Fibroblast of the aortic adventitia (primary cell): ENCODE measurements at regions not wholly inside any gene's neighbourhood (a gene's known extent, or its start where the extent isn't known, plus 50 kb on each side); places are given as distances from the start of the nearest gene placed in this dataset.

Source experiments
- DNase-seq: peaks from one replicate; pipeline ENCODE4 v3.0.0-alpha.2; 2010; ENCODE audit warnings: low read depth
- H3K4me3 ChIP-seq: 2 replicates; pipeline ENCODE4 v1.5.1; 2011; ENCODE audit warnings: low read depth, mild to moderate bottlenecking, control low read depth, low read length, moderate library complexity
- TF ChIP-seq, protein P1 (sequence below): IDR thresholded peaks from 2 replicates; pipeline ENCODE4 v1.5.1; 2011; ENCODE audit warnings: mild to moderate bottlenecking, low read length, control low read depth, inconsistent platforms; ENCODE audit not compliant: insufficient read depth

DNA sequence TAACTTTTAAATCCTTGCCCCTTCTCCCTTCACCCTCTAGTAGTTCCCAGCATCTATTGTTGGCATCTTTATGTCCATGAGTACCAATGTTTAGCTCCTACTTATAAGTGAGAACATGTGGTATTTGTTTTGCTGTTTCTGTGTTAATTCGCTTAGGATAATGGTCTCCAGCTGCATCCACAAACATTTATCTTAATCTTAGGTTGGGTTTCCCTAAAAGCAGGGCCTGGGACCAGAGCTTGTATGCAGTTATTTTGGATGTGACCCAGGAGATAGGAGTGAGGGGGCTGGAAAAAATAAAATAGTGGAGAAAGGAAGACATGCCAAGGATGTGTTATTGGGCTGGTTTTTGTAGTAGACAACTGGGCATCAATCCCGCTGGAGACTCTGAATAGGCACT lies 571.8 kb downstream of the CCSER2 start:
- no peak for DNase-seq
- TF ChIP-seq, protein P1, sequence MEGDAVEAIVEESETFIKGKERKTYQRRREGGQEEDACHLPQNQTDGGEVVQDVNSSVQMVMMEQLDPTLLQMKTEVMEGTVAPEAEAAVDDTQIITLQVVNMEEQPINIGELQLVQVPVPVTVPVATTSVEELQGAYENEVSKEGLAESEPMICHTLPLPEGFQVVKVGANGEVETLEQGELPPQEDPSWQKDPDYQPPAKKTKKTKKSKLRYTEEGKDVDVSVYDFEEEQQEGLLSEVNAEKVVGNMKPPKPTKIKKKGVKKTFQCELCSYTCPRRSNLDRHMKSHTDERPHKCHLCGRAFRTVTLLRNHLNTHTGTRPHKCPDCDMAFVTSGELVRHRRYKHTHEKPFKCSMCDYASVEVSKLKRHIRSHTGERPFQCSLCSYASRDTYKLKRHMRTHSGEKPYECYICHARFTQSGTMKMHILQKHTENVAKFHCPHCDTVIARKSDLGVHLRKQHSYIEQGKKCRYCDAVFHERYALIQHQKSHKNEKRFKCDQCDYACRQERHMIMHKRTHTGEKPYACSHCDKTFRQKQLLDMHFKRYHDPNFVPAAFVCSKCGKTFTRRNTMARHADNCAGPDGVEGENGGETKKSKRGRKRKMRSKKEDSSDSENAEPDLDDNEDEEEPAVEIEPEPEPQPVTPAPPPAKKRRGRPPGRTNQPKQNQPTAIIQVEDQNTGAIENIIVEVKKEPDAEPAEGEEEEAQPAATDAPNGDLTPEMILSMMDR = no peak
- H3K4me3 ChIP-seq = no peak overlapping the region

- no peak for DNase-seq
- no peak overlapping the region for H3K4me3 ChIP-seq
- TF ChIP-seq, protein P1 = no peak
These were observed 573.5 kb downstream of the CCSER2 start for GRCh38 chr10:84901885-84902284.

DNA sequence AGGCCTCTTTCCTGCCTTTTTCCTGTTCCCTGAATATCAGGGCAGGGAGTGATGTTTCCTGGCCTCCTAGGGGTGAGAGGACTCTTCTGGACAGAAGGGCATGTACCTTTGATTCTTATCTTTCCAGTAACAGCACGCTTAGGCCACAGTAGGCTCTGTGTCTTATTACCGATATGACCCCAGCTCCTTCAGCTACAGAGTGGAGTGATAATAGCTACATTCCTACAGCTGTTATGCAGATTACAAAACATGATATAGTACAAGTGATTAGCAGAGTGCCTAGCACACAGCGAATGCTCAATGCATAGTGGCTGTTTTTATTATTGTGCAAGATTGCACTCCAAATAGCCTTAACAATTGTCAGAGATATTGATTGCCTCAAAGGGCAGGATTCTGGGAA lies 574.2 kb downstream of the CCSER2 start:
- DNase-seq = no peak
- TF ChIP-seq, protein P1 = no peak
- H3K4me3 ChIP-seq = no peak overlapping the region

DNA sequence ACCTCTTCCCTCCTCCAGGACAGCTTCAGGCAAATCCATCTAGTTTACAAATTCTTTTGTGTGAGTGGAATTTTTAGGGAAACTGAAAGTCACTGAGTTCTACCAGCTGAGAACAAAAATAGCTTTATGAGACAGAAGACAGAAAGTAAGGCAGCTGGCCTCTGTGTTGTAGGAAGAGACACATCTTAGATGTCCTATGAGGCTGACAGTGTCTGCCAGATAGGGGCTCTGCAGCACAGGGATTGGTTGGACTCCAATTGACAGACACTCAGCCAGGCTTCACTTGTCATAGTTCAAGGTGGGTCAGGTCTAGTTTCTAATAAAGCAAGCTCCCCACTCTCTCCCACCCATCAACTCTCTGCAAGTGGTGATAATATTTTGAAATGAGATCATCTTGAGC lies 574.9 kb downstream of the CCSER2 start:
- TF ChIP-seq, protein P1 = no peak
- H3K4me3 ChIP-seq = no peak overlapping the region
- no peak for DNase-seq

- no peak overlapping the region for H3K4me3 ChIP-seq
- DNase-seq = no peak
- TF ChIP-seq, protein P1 = no peak
These were observed 579.1 kb downstream of the CCSER2 start for GRCh38 chr10:84907461-84908009.

- no peak overlapping the region for H3K4me3 ChIP-seq
- no peak for DNase-seq
- TF ChIP-seq, protein P1 = no peak
These were observed 580.1 kb downstream of the CCSER2 start for GRCh38 chr10:84908491-84908890.

DNA sequence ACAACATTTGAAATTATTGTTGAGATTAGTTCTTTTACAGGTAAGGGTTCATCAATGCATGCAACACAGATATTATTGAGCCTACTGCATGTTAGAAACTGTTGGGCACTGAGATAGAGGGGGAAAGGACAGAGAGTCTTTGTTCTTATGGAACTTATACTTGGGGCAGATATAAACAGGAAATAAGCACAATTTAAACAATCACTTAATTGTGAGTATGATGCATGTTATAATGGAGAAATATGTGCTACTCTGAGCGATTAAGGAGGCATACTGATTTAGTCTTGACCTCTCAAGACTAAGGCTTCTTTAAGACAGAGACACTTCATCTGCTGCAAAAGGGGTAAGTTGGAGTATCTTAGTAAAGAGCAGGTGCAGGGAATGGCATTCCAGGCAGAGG lies 593.3 kb downstream of the CCSER2 start:
- H3K4me3 ChIP-seq = no peak overlapping the region
- TF ChIP-seq, protein P1 = no peak
- DNase-seq = no peak
